ENCODE measurements at regions not wholly inside any gene's neighbourhood (a gene's known extent, or its start where the extent isn't known, plus 50 kb on each side); places are given as distances from the start of the nearest gene placed in this dataset.

DNA sequence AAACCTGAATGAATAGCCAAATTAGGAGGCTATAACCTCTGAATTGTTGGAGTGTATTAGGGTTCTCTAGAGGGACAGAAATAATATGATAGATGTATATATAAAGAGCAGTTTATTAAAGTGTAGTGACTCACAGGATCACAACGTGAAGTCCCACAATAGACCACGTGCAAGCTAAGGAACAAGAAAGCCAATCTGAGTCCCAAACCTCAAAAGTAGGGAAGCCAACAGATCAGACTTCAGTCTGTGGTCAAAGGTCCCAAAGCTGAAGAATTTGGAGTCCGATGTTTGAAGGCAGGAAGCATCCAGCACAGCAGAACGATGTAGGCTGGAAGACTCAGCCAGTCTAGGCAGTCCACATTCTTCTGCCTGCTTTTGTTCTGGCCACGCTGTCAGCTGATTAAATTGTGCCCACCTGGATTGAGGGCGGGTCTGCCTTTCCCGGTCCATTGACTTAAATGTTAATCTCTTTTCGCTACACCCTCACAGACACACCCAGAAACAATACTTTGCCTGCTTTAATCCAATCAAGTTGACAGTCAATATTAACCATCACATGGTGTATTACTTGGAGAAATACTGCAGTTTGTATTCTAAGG is 550.6 kb downstream of the CDH10 start:
- Histone ChIP-seq H3K27me3 (no peaks in the 10 kb centered on the region), H3K4me1 (no peaks in the 10 kb centered on the region), H3K4me3 (no peak overlapping the region), H3K36me3 (no peaks in the 10 kb centered on the region), H3K9me3 (peaks cover 0 to 7% (median 0%) of the 10 kb centered on the region in 3 donors), H3K27ac (no peak overlapping the region)
- WGBS, 2 donors: 37% methylated on average over 7 to 8 of the region's 8 CpGs
- intact Hi-C loops (cut with DNase I): no loop called here
- no peak for DNase-seq
- TF ChIP-seq, protein P1, sequence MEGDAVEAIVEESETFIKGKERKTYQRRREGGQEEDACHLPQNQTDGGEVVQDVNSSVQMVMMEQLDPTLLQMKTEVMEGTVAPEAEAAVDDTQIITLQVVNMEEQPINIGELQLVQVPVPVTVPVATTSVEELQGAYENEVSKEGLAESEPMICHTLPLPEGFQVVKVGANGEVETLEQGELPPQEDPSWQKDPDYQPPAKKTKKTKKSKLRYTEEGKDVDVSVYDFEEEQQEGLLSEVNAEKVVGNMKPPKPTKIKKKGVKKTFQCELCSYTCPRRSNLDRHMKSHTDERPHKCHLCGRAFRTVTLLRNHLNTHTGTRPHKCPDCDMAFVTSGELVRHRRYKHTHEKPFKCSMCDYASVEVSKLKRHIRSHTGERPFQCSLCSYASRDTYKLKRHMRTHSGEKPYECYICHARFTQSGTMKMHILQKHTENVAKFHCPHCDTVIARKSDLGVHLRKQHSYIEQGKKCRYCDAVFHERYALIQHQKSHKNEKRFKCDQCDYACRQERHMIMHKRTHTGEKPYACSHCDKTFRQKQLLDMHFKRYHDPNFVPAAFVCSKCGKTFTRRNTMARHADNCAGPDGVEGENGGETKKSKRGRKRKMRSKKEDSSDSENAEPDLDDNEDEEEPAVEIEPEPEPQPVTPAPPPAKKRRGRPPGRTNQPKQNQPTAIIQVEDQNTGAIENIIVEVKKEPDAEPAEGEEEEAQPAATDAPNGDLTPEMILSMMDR (IDR thresholded peaks at IDR 0.05): no peak
- TF ChIP-seq POLR2A (IDR thresholded peaks at IDR 0.05): no peak

DNA sequence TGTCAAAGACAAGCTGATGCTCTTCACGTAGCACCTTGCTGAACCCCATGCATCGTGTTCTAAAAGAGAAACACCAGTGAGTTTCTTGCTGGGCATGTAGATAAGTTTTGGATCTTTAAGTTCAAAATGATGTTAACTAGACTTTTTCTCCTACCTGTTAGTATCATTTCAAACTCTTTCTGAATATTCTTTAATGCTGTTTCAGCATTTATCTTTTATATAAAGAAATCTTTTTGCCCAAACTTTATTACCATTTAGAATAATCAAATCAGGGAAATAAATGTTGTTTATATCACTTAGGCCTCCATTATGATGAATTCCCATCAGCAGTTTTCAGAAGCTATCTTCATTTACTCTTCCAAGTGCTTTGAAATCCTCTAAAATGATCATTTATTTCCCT is 542.8 kb downstream of the CDH10 start:
- Histone ChIP-seq H3K4me3 (no peak overlapping the region), H3K9me3 (no peaks in the 10 kb centered on the region), H3K36me3 (no peaks in the 10 kb centered on the region), H3K4me1 (no peaks in the 10 kb centered on the region), H3K27me3 (no peaks in the 10 kb centered on the region), H3K27ac (no peak overlapping the region)
- TF ChIP-seq, protein P1 (IDR thresholded peaks at IDR 0.05): no peak
- TF ChIP-seq POLR2A (IDR thresholded peaks at IDR 0.05): no peak
- intact Hi-C loops (cut with DNase I): no loop called here
- no peak for DNase-seq
- WGBS, 2 donors: 59 to 73% methylated on average over 2 of the region's 2 CpGs

DNA sequence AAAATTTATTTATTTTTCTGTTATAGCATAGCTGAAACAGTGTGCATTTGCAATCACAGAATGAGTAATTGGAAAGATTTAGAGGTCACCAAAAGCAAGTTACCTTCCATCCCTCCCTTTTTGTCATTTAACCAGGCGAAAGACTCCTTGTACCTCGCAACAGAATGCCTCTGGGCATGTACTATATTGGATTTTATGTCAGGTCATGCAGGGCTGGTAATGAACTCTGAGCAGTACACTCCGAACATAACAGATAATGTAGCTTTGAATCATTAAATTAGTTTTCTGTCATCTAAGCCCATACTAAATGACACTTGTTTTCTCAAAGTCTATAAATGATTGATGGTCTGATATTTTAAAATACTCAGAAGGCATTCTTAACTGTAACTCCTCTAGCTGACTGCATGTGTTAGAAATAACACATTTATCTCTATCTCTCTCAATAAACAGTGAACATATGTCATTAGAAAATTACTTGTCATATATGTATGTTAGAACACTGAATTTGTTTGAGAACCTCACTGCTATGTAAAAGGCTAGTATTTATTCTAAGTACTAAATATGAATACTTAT is 541.2 kb downstream of the CDH10 start:
- Histone ChIP-seq H3K27ac (no peak overlapping the region), H3K9me3 (no peaks in the 10 kb centered on the region), H3K36me3 (no peaks in the 10 kb centered on the region), H3K4me1 (no peaks in the 10 kb centered on the region), H3K4me3 (no peak overlapping the region), H3K27me3 (no peaks in the 10 kb centered on the region)
- intact Hi-C loops (cut with DNase I): no loop called here
- TF ChIP-seq, protein P1 (IDR thresholded peaks at IDR 0.05): no peak
- TF ChIP-seq POLR2A (IDR thresholded peaks at IDR 0.05): no peak
- no peak for DNase-seq
- WGBS, 2 donors: 40 to 68% methylated on average over 3 of the region's 3 CpGs

DNA sequence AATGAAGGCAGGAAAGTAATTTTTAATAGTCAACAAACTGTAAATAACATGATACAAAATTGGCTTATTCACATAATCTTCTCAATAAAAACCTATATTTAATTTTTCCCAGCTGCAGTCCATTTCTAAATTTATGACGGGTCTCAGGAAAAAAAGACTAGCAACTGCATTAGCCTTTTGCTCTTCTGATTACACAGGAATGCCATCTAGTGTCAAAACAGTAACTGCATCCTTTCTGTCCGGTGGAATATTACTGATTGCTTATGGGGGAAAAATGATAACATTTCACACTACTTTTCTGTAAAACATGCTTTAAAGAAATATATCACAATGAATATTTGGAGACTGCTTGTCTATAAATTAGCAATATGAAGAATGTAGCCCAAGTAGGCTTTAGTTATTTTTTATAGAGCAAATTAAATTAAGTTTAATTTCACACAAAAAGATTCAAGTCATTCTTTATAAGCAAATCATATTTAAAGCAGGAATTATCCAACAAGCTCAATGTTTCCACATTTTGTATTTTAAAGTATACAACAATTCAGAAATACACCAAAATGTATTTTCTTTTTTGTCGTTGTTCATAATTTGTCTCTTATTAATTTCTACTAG is 534.7 kb downstream of the CDH10 start:
- Histone ChIP-seq H3K9me3 (no peaks in the 10 kb centered on the region), H3K36me3 (no peaks in the 10 kb centered on the region), H3K27me3 (no peaks in the 10 kb centered on the region), H3K27ac (no peak overlapping the region), H3K4me3 (no peak overlapping the region), H3K4me1 (no peaks in the 10 kb centered on the region)
- no peak for TF ChIP-seq POLR2A (IDR thresholded peaks at IDR 0.05)
- TF ChIP-seq, protein P1 (IDR thresholded peaks at IDR 0.05): peak in 2 of 6 experiments; percentile 9 to 29
- intact Hi-C loops (cut with DNase I): no loop called here
- WGBS, 2 donors: 25 to 32% methylated on average over 3 of the region's 3 CpGs
- no peak for DNase-seq

DNA sequence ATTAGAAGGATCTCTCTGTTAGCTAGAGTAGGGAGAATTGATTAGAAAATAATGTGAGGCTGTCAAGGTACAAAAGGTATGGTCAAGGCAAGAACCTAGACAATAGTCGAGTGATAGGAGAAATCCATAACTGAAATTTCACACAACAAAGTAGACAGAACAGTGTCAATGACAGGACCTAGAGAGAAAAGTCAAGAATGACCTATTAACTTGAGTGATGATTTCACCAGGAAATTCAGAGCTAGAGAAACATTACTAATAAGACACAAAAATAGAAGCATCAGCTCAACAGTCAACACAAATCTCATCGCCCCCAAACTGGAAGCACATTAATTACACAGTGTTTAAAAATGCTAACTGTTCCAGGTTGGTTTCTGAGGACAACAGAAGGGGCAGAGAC is 532.4 kb downstream of the CDH10 start:
- H3K27ac ChIP-seq: no peak overlapping the region
- no peak for TF ChIP-seq POLR2A (IDR thresholded peaks at IDR 0.05)
- TF ChIP-seq, protein P1 (IDR thresholded peaks at IDR 0.05): no peak
- intact Hi-C loops (cut with DNase I): no loop called here
- DNase-seq: no peak
- H3K4me3 ChIP-seq: no peak overlapping the region
- WGBS, 2 donors: 64 to 67% methylated on average over 2 of the region's 2 CpGs
- H3K36me3 ChIP-seq: no peaks in the 10 kb centered on the region
- no peaks in the 10 kb centered on the region for H3K9me3 ChIP-seq
- no peaks in the 10 kb centered on the region for H3K27me3 ChIP-seq
- no peaks in the 10 kb centered on the region for H3K4me1 ChIP-seq
